ENCODE measurements at regions not wholly inside any gene's neighbourhood (a gene's known extent, or its start where the extent isn't known, plus 50 kb on each side); places are given as distances from the start of the nearest gene placed in this dataset.

GRCh38 chr11:96865020-96865419 is 475.2 kb downstream of the JRKL start:
- no peak for FAIRE-seq
- Histone ChIP-seq H3K4me3 (replicated peaks in 1 of 3; ENCODE audit: insufficient read depth in 1 of 3, low read depth in 1 of 3, low read length in 3 of 3) (no peak overlapping the region), H3K9me3 (replicated peaks; ENCODE audit: control insufficient read depth, insufficient read depth, low read length) (no peaks in the 10 kb centered on the region), H3K4me1 (ENCODE audit: control insufficient read depth, extremely low read depth, insufficient read depth, low read length) (no peaks in the 10 kb centered on the region), H4K20me1 (replicated peaks; ENCODE audit: control insufficient read depth, extremely low read depth, insufficient read depth, low read length) (no peaks in the 10 kb centered on the region), H2AFZ (ENCODE audit: low read depth, low read length) (no peak overlapping the region), H3K4me2 (ENCODE audit: insufficient read depth, low read length) (no peak overlapping the region), H3K9ac (replicated peaks; ENCODE audit: extremely low read depth, insufficient read depth, low read length) (no peak overlapping the region), H3K36me3 (ENCODE audit: control insufficient read depth in 2 of 2, extremely low read depth in 1 of 2, insufficient read depth in 2 of 2, low read length in 2 of 2) (no peaks in the 10 kb centered on the region), H3K27me3 (ENCODE audit: control insufficient read depth in 2 of 2, insufficient read depth in 2 of 2, low read length in 2 of 2) (no peaks in the 10 kb centered on the region), H3K79me2 (ENCODE audit: control insufficient read depth, insufficient read depth, low read length) (no peaks in the 10 kb centered on the region), H3K27ac (ENCODE audit: insufficient read depth, low read depth, low read length) (no peak overlapping the region), H3K9me1 (replicated peaks; ENCODE audit: control insufficient read depth, extremely low read depth, insufficient read depth, low read length) (no peaks in the 10 kb centered on the region)
- dilution Hi-C loops (cut with MboI; ENCODE audit: extremely low pct_ligation_motif_present, low sequenced_read_pairs) = no loop called here
- TF ChIP-seq POLR2AphosphoS5 (IDR thresholded peaks at IDR 0.05; ENCODE audit: insufficient read depth, low read depth, low read length) (no peak), MYC (IDR thresholded peaks at IDR 0.05; ENCODE audit: low read depth, low read length) (no peak), MAX (IDR thresholded peaks at IDR 0.05; ENCODE audit: insufficient read depth, insufficient read length) (no peak), FOS (IDR thresholded peaks at IDR 0.05; ENCODE audit: borderline replicate concordance, insufficient read depth, low read length) (no peak), JUN (IDR thresholded peaks at IDR 0.05; ENCODE audit: borderline replicate concordance, insufficient read depth, insufficient read length, low read depth) (no peak), EZH2 (IDR thresholded peaks at IDR 0.05; ENCODE audit: borderline replicate concordance, low read depth, low read length, severe bottlenecking) (no peak), POLR2A (IDR thresholded peaks at IDR 0.05; ENCODE audit: low read depth, low read length) (no peak)
- intact Hi-C loops (cut with micrococcal nuclease) = no loop called here
- no peak for DNase-seq (ENCODE audit: low read depth, low spot score)
- BruUV-seq (replicated peaks) = no TSS peak
- POLR2A ChIA-PET = no interaction called here
- CTCF ChIA-PET = no interaction called here

GRCh38 chr11:96869207-96869606 is 479.4 kb downstream of the JRKL start:
- H3K4me1 ChIP-seq (ENCODE audit: control insufficient read depth, extremely low read depth, insufficient read depth, low read length) = no peaks in the 10 kb centered on the region
- BruUV-seq (replicated peaks) = no TSS peak
- H4K20me1 ChIP-seq (replicated peaks; ENCODE audit: control insufficient read depth, extremely low read depth, insufficient read depth, low read length) = no peaks in the 10 kb centered on the region
- H3K4me2 ChIP-seq (ENCODE audit: insufficient read depth, low read length) = no peak overlapping the region
- TF ChIP-seq MAX (IDR thresholded peaks at IDR 0.05; ENCODE audit: insufficient read depth, insufficient read length) = no peak
- no peak for TF ChIP-seq JUN (IDR thresholded peaks at IDR 0.05; ENCODE audit: borderline replicate concordance, insufficient read depth, insufficient read length, low read depth)
- no peak for TF ChIP-seq POLR2A (IDR thresholded peaks at IDR 0.05; ENCODE audit: low read depth, low read length)
- TF ChIP-seq EZH2 (IDR thresholded peaks at IDR 0.05; ENCODE audit: borderline replicate concordance, low read depth, low read length, severe bottlenecking) = no peak
- no peak for TF ChIP-seq GATA2 (IDR thresholded peaks at IDR 0.05; ENCODE audit: insufficient read depth, insufficient read length, low read depth, low read length)
- TF ChIP-seq FOS (IDR thresholded peaks at IDR 0.05; ENCODE audit: borderline replicate concordance, insufficient read depth, low read length) = no peak
- no peak for TF ChIP-seq POLR2AphosphoS5 (IDR thresholded peaks at IDR 0.05; ENCODE audit: insufficient read depth, low read depth, low read length)
- no peak for TF ChIP-seq CTCF (IDR thresholded peaks at IDR 0.05; ENCODE audit: extremely low read depth in 1 of 2, insufficient read depth in 1 of 2, low read depth in 1 of 2, low read length in 2 of 2)
- no peak for TF ChIP-seq MYC (IDR thresholded peaks at IDR 0.05; ENCODE audit: low read depth, low read length)
- H3K4me3 ChIP-seq (replicated peaks in 1 of 3; ENCODE audit: insufficient read depth in 1 of 3, low read depth in 1 of 3, low read length in 3 of 3) = no peak overlapping the region
- no peaks in the 10 kb centered on the region for H3K9me1 ChIP-seq (replicated peaks; ENCODE audit: control insufficient read depth, extremely low read depth, insufficient read depth, low read length)
- ChIA-PET CTCF (no interaction called here), POLR2A (no interaction called here)
- no peaks in the 10 kb centered on the region for H3K79me2 ChIP-seq (ENCODE audit: control insufficient read depth, insufficient read depth, low read length)
- FAIRE-seq (no peak), DNase-seq (ENCODE audit: low read depth, low spot score) (no peak)
- H3K36me3 ChIP-seq (ENCODE audit: control insufficient read depth in 2 of 2, extremely low read depth in 1 of 2, insufficient read depth in 2 of 2, low read length in 2 of 2) = no peaks in the 10 kb centered on the region
- dilution Hi-C loops (cut with MboI; ENCODE audit: extremely low pct_ligation_motif_present, low sequenced_read_pairs) (no loop called here), intact Hi-C loops (cut with micrococcal nuclease) (no loop called here)
- H3K9ac ChIP-seq (replicated peaks; ENCODE audit: extremely low read depth, insufficient read depth, low read length) = no peak overlapping the region
- no peaks in the 10 kb centered on the region for H3K9me3 ChIP-seq (replicated peaks; ENCODE audit: control insufficient read depth, insufficient read depth, low read length)
- H3K27ac ChIP-seq (ENCODE audit: insufficient read depth, low read depth, low read length) = no peak overlapping the region
- no peak overlapping the region for H2AFZ ChIP-seq (ENCODE audit: low read depth, low read length)
- no peaks in the 10 kb centered on the region for H3K27me3 ChIP-seq (ENCODE audit: control insufficient read depth in 2 of 2, insufficient read depth in 2 of 2, low read length in 2 of 2)

Data from endothelial cell of umbilical vein (primary cell).